Stromal cell of bone marrow (primary cell): ENCODE measurements at regions not wholly inside any gene's neighbourhood (a gene's known extent, or its start where the extent isn't known, plus 50 kb on each side); places are given as distances from the start of the nearest gene placed in this dataset.

ENCODE experiments used
- DNase-seq: peaks from one replicate; pipeline ENCODE4 v3.0.0-alpha.2; 2012; ENCODE audit warnings: low read depth

GRCh38 chr7:113460067-113460466 is 341.7 kb upstream of the SMIM30 start:
- DNase-seq = no peak

GRCh38 chr7:113456533-113456932 is 338.2 kb upstream of the SMIM30 start:
- DNase-seq = no peak

GRCh38 chr7:113454597-113455169 is 336.3 kb upstream of the SMIM30 start:
- DNase-seq = no peak

- DNase-seq = no peak
Measured at GRCh38 chr7:113452245-113452644, 333.9 kb upstream of the SMIM30 start.

GRCh38 chr7:113446791-113447190 is 328.4 kb upstream of the SMIM30 start:
- DNase-seq = no peak

GRCh38 chr7:113446391-113446790 is 328.0 kb upstream of the SMIM30 start:
- no peak for DNase-seq

GRCh38 chr7:113444261-113444660 is 325.9 kb upstream of the SMIM30 start:
- peak; percentile 26 for DNase-seq

- DNase-seq = no peak
Measured at GRCh38 chr7:113440173-113440572, 321.8 kb upstream of the SMIM30 start.

GRCh38 chr7:113431406-113431805 is 313.1 kb upstream of the SMIM30 start:
- no peak for DNase-seq

- DNase-seq = no peak
Measured at GRCh38 chr7:113424185-113424817, 305.9 kb upstream of the SMIM30 start.

- peak; percentile 68 for DNase-seq
Measured at GRCh38 chr7:113421696-113422330, 303.5 kb upstream of the SMIM30 start.

GRCh38 chr7:113414401-113415035 is 296.2 kb upstream of the SMIM30 start:
- DNase-seq = no peak

- DNase-seq = no peak
Measured at GRCh38 chr7:113412410-113412809, 294.1 kb upstream of the SMIM30 start.

GRCh38 chr7:113410796-113411195 is 292.4 kb upstream of the SMIM30 start:
- no peak for DNase-seq

GRCh38 chr7:113408999-113409398 is 290.6 kb upstream of the SMIM30 start:
- no peak for DNase-seq

GRCh38 chr7:113405296-113406056 is 287.1 kb upstream of the SMIM30 start:
- DNase-seq = no peak

GRCh38 chr7:113404245-113404644 is 285.9 kb upstream of the SMIM30 start:
- DNase-seq = no peak

- no peak for DNase-seq
Measured at GRCh38 chr7:113402482-113402881, 284.1 kb upstream of the SMIM30 start.

- no peak for DNase-seq
Measured at GRCh38 chr7:113402005-113402404, 283.7 kb upstream of the SMIM30 start.

- DNase-seq = no peak
Measured at GRCh38 chr7:113394856-113395255, 276.5 kb upstream of the SMIM30 start.

- no peak for DNase-seq
Measured at GRCh38 chr7:113392841-113393540, 274.6 kb upstream of the SMIM30 start.

- no peak for DNase-seq
Measured at GRCh38 chr7:113392421-113392820, 274.1 kb upstream of the SMIM30 start.
